Activated CD8-positive, alpha-beta memory T cell treated with anti-CD3 and anti-CD28 coated beads, Interleukin-2, amount 10 ng/mL, durations not matched to agents 7 days and 5 days (primary cell): ENCODE measurements at regions not wholly inside any gene's neighbourhood (a gene's known extent, or its start where the extent isn't known, plus 50 kb on each side); places are given as distances from the start of the nearest gene placed in this dataset.
"Not testable (repeated sequence)": the region's sequence is repeated elsewhere in the genome, so short reads cannot be mapped to it uniquely, and the experiment has no call there.

Source experiments
- ATAC-seq: fragments of 150-1000 bp; cut with Tn5 transposase; one replicate; pipeline ENCODE4 v1.10.0; 2021; ENCODE audit warnings: moderate library complexity
- CTCF ChIA-PET: fragments of 350-600 bp; sonication (Branson Sonifier 250); formaldehyde crosslinking; loops from one replicate; lab custom pipeline; 2021; ENCODE audit warnings: antibody characterized with exemption; lab: Charles Lee
- DNase-seq: peaks from one replicate; pipeline ENCODE4 v3.0.0-alpha.2; 2020
- H3K27ac Mint-ChIP-seq: one replicate; pipeline ENCODE4 v1.8.0; 2021; ENCODE audit warnings: mild to moderate bottlenecking, mixed read lengths
- H3K27me3 Mint-ChIP-seq: one replicate; pipeline ENCODE4 v1.8.0; 2021; ENCODE audit warnings: mixed read lengths
- H3K36me3 Mint-ChIP-seq: one replicate; pipeline ENCODE4 v1.8.0; 2021; ENCODE audit warnings: mild to moderate bottlenecking, mixed read lengths
- H3K4me1 Mint-ChIP-seq: one replicate; pipeline ENCODE4 v1.8.0; 2021; ENCODE audit warnings: mixed read lengths
- H3K4me3 Mint-ChIP-seq: one replicate; pipeline ENCODE4 v1.8.0; 2021; ENCODE audit warnings: mild to moderate bottlenecking, moderate library complexity, mixed read lengths
- H3K9me3 Mint-ChIP-seq: one replicate; pipeline ENCODE4 v1.8.0; 2022; ENCODE audit warnings: low read depth, mixed read lengths

- CTCF ChIA-PET = no interaction called here
- ATAC-seq (no peak), DNase-seq (no peak)
- H3K27ac Mint-ChIP-seq = no peak overlapping the region
- no peaks in the 10 kb centered on the region for H3K27me3 Mint-ChIP-seq
- H3K4me1 Mint-ChIP-seq = no peaks in the 10 kb centered on the region
- peaks cover 2% of the 10 kb centered on the region for H3K9me3 Mint-ChIP-seq
- H3K36me3 Mint-ChIP-seq = no peaks in the 10 kb centered on the region
- no peak overlapping the region for H3K4me3 Mint-ChIP-seq
Observed at GRCh38 chr5:167929841-167930240, 361.6 kb upstream of the WWC1 start.

DNA sequence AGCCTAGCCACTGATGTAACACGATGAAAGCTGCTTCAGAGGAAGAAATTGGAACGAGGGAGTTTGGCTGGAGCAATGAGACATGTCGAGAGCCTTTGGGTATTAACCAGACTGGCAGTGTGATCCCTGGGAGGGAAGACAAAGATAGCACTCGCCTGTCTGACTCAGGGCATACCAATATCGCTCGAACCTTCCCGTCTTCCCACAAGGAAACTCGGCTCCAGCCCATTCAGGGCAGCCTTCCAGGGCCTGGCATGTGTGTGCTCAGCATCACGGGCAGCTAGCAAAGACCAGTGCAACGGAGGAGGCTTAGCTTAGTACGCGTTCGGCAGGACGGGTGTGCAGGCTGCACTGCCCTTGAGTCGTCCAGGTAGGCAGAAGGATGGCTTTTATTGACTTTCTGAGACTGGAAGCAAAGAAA lies 356.9 kb upstream of the WWC1 start:
- no peak overlapping the region for H3K27ac Mint-ChIP-seq
- no peaks in the 10 kb centered on the region for H3K27me3 Mint-ChIP-seq
- peaks cover 7% of the 10 kb centered on the region for H3K9me3 Mint-ChIP-seq
- no peak for DNase-seq
- CTCF ChIA-PET = no interaction called here
- ATAC-seq = no peak
- H3K36me3 Mint-ChIP-seq = no peaks in the 10 kb centered on the region
- H3K4me3 Mint-ChIP-seq = no peak overlapping the region
- peaks cover 4% of the 10 kb centered on the region for H3K4me1 Mint-ChIP-seq

- Mint-ChIP-seq H3K36me3 (no peaks in the 10 kb centered on the region), H3K9me3 (peaks cover 7% of the 10 kb centered on the region), H3K4me1 (peaks cover 4% of the 10 kb centered on the region), H3K4me3 (no peak overlapping the region), H3K27ac (no peak overlapping the region), H3K27me3 (no peaks in the 10 kb centered on the region)
- CTCF ChIA-PET = no interaction called here
- ATAC-seq = no peak
- no peak for DNase-seq
Observed at GRCh38 chr5:167936022-167936421, 355.4 kb upstream of the WWC1 start.

DNA sequence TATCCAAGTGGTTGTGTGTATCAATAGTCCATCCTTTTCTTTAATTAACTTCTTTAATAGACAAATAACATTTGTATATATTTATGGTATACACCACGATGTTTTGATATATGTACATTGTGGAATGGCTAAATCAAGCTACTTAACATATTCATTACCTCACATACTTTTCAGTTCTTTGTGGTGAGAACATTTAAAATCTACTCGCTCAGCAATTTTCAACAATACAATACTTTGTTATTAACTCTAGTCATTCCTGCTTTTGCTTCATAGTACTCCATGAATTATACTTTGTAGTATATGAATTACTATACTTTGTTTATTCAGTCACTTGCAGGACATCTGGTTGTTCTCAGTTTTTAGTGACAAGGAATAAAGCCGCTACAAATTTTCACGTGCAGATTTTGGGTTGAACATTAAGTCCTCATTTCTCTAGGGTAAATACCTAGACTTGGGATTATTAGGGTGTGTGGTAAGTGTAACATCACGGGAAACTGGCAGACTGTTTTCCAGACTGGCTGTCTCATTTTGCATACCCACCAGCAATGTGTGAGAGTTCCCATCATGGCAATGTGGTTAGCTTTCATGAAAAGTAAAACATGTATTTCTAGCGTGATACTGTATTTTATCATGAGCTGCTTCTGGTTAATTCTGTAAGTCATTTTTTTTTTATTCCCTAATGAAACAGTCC lies 354.4 kb upstream of the WWC1 start:
- Mint-ChIP-seq H3K9me3 (peaks cover 5% of the 10 kb centered on the region), H3K4me1 (peaks cover 4% of the 10 kb centered on the region), H3K27ac (no peak overlapping the region), H3K36me3 (no peaks in the 10 kb centered on the region), H3K4me3 (no peak overlapping the region), H3K27me3 (no peaks in the 10 kb centered on the region)
- CTCF ChIA-PET = no interaction called here
- DNase-seq (no peak), ATAC-seq (no peak)

GRCh38 chr5:167937635-167937998 lies 353.8 kb upstream of the WWC1 start:
- Mint-ChIP-seq H3K27me3 (no peaks in the 10 kb centered on the region), H3K4me3 (no peak overlapping the region), H3K9me3 (peaks cover 5% of the 10 kb centered on the region), H3K4me1 (peaks cover 4% of the 10 kb centered on the region), H3K36me3 (no peaks in the 10 kb centered on the region), H3K27ac (no peak overlapping the region)
- no peak for ATAC-seq
- DNase-seq = no peak
- CTCF ChIA-PET = no interaction called here

- no peak overlapping the region for H3K4me3 Mint-ChIP-seq
- H3K4me1 Mint-ChIP-seq = peaks cover 4% of the 10 kb centered on the region
- H3K36me3 Mint-ChIP-seq = no peaks in the 10 kb centered on the region
- ATAC-seq (no peak), DNase-seq (no peak)
- H3K9me3 Mint-ChIP-seq = peaks cover 5% of the 10 kb centered on the region
- H3K27ac Mint-ChIP-seq = no peak overlapping the region
- no peaks in the 10 kb centered on the region for H3K27me3 Mint-ChIP-seq
- CTCF ChIA-PET = no interaction called here
Observed at GRCh38 chr5:167939686-167940085, 351.8 kb upstream of the WWC1 start.

DNA sequence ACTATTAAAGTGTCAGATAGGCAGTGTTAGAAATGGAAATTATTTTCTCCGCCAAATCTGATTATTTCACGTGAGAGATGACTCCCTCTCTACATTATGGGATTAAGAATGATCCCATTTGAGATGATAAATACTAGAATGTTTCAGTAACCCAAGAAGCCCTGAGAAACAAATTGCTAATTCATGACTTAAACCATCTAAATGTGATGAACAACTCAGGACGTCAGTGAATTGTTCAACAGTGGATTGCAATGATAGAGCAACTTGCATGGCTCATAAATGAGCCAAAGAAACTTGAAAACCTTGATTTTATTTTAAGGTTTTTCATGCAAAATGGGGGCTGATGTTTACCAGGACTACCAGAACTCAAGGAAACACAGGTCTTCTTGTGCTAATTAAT lies 350.5 kb upstream of the WWC1 start:
- DNase-seq (no peak), ATAC-seq (no peak)
- no peak overlapping the region for H3K4me3 Mint-ChIP-seq
- H3K36me3 Mint-ChIP-seq = no peaks in the 10 kb centered on the region
- no peaks in the 10 kb centered on the region for H3K27me3 Mint-ChIP-seq
- CTCF ChIA-PET = no interaction called here
- H3K4me1 Mint-ChIP-seq = peaks cover 4% of the 10 kb centered on the region
- H3K9me3 Mint-ChIP-seq = peaks cover 5% of the 10 kb centered on the region
- H3K27ac Mint-ChIP-seq = no peak overlapping the region

GRCh38 chr5:167941556-167941955 lies 349.9 kb upstream of the WWC1 start:
- CTCF ChIA-PET, H3K36me3 Mint-ChIP-seq, H3K4me1 Mint-ChIP-seq, H3K4me3 Mint-ChIP-seq, H3K9me3 Mint-ChIP-seq, H3K27me3 Mint-ChIP-seq, DNase-seq, ATAC-seq, H3K27ac Mint-ChIP-seq: not testable (repeated sequence)

DNA sequence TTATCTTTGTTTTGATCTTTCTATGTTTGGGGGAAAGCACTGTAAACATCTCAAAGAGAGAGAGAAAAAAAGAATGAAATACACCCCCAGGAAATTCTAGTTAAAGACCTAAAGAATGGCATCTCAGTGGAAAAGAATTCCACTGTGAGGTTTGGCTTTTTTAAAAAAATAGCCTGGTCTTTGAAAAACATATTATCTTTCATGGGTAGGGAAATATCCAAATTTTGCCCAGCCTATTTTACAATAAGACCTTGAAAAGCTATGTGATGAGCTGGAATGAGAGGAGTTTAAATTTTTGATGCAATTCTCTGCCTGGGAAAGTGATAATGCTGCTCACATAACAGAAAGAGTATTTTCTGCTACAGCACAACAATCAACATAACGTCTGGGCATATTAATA lies 348.1 kb upstream of the WWC1 start:
- Mint-ChIP-seq H3K36me3 (no peaks in the 10 kb centered on the region), H3K27me3 (no peaks in the 10 kb centered on the region), H3K27ac (no peak overlapping the region), H3K9me3 (peaks cover 2% of the 10 kb centered on the region), H3K4me3 (no peak overlapping the region), H3K4me1 (no peaks in the 10 kb centered on the region)
- no peak for ATAC-seq
- DNase-seq = no peak
- CTCF ChIA-PET = no interaction called here

DNA sequence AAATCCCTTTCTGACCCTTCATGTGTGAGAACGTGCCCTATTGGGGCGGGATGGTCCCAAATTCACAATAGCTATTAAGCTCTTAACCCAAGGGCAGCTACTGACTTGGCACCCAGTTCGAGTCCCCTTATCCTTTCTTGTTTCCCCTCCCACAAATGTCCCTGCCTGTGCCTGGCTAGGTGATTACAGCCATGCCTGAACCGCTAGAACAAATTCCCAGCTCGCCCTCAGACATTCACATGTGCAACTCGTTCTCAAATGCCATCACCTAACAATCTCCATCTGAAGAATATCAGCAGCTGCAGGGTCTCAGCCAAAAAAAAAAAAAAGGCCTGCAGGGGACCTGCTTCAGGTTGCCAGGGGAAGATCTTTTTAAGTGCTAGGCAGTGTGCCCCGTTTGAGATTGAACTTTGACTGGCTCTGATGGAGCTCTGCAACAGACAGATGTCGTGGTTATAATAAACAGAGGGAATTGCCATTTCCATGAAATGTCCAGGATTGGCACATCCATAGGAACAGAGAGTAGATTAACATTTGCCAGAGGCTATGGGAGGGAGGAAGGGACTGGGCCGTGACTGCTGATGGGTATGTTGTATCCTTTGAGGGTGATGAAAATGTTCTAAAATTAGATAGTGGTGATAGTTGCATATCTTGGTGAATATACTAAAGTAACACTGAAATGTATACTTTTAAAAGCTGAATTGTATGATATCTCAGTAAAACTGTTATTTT lies 347.2 kb upstream of the WWC1 start:
- H3K27ac Mint-ChIP-seq = no peak overlapping the region
- no peak overlapping the region for H3K4me3 Mint-ChIP-seq
- CTCF ChIA-PET = no interaction called here
- no peaks in the 10 kb centered on the region for H3K27me3 Mint-ChIP-seq
- H3K4me1 Mint-ChIP-seq = no peaks in the 10 kb centered on the region
- H3K36me3 Mint-ChIP-seq = no peaks in the 10 kb centered on the region
- no peaks in the 10 kb centered on the region for H3K9me3 Mint-ChIP-seq
- ATAC-seq (no peak), DNase-seq (no peak)

DNA sequence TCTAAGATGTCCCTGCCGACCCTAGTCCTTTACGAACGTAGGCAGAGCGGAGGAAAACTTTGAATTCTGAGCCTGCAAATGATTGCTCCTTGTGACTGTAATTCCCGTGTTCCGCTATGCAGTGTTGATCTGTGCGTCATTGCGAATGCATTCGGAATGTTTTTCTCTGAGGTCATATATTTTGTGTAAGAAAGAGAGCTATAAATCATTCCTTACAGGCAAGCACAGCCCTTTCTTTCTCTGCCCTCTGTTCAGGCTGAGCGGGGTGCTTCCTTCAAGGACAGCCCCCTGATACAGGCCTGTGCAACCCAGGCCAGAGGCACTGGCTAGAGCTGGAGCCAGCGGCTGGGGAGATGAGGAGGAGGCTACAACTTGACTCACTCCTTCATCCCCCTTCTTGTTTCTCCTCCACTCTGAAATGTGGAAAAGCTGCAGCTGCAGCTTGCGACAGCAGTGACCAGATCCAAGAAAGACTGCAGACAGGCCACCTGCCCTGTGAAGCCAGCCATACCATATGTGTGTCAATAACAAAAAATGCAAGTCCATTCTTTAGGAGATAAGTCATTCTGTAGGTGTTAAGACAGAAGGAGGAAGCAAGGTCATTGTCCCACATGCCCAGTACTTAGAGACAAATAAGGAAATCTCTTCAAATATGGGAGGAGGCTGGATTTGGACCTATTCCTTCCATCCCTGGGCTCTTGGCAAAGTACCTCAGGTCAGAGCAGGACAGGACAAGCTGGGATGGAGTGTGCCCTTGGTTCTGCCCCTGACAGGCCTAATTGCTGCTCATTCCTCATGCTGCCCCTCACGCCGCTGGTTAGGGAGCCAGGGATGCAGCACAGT lies 345.7 kb upstream of the WWC1 start:
- ATAC-seq (no peak), DNase-seq (no peak)
- Mint-ChIP-seq H3K4me1 (no peaks in the 10 kb centered on the region), H3K27ac (no peak overlapping the region), H3K9me3 (no peaks in the 10 kb centered on the region), H3K27me3 (no peaks in the 10 kb centered on the region), H3K4me3 (no peak overlapping the region), H3K36me3 (no peaks in the 10 kb centered on the region)
- CTCF ChIA-PET = no interaction called here

GRCh38 chr5:167947306-167947705 lies 344.1 kb upstream of the WWC1 start:
- H3K36me3 Mint-ChIP-seq = no peaks in the 10 kb centered on the region
- CTCF ChIA-PET = no interaction called here
- no peak overlapping the region for H3K4me3 Mint-ChIP-seq
- no peak for DNase-seq
- no peak for ATAC-seq
- no peaks in the 10 kb centered on the region for H3K9me3 Mint-ChIP-seq
- H3K27me3 Mint-ChIP-seq = no peaks in the 10 kb centered on the region
- H3K4me1 Mint-ChIP-seq = no peaks in the 10 kb centered on the region
- H3K27ac Mint-ChIP-seq = no peak overlapping the region

- DNase-seq = no peak
- no peak overlapping the region for H3K4me3 Mint-ChIP-seq
- no peaks in the 10 kb centered on the region for H3K36me3 Mint-ChIP-seq
- H3K27ac Mint-ChIP-seq = no peak overlapping the region
- CTCF ChIA-PET = no interaction called here
- H3K9me3 Mint-ChIP-seq = no peaks in the 10 kb centered on the region
- H3K27me3 Mint-ChIP-seq = no peaks in the 10 kb centered on the region
- no peak for ATAC-seq
- H3K4me1 Mint-ChIP-seq = no peaks in the 10 kb centered on the region
Observed at GRCh38 chr5:167948251-167948650, 343.2 kb upstream of the WWC1 start.

- Mint-ChIP-seq H3K36me3 (no peaks in the 10 kb centered on the region), H3K27ac (no peak overlapping the region), H3K4me1 (no peaks in the 10 kb centered on the region), H3K27me3 (no peaks in the 10 kb centered on the region), H3K4me3 (no peak overlapping the region), H3K9me3 (no peaks in the 10 kb centered on the region)
- ATAC-seq (no peak), DNase-seq (no peak)
- CTCF ChIA-PET = no interaction called here
Observed at GRCh38 chr5:167949435-167949834, 342.0 kb upstream of the WWC1 start.
